HG03571 (cell line): ENCODE measurements at regions not wholly inside any gene's neighbourhood (a gene's known extent, or its start where the extent isn't known, plus 50 kb on each side); places are given as distances from the start of the nearest gene placed in this dataset.
"Not testable (repeated sequence)": the region's sequence is repeated elsewhere in the genome, so short reads cannot be mapped to it uniquely, and the experiment has no call there.

Source experiments
- ATAC-seq: cut with Tn5 transposase; IDR thresholded peaks from one replicate; pipeline ENCODE4 v1.9.1; 2021; ENCODE audit not compliant: unreplicated experiment

- ATAC-seq = no peak
Measured at GRCh38 chr21:28877318-28877884, 115.3 kb downstream of the LTN1 start.

DNA sequence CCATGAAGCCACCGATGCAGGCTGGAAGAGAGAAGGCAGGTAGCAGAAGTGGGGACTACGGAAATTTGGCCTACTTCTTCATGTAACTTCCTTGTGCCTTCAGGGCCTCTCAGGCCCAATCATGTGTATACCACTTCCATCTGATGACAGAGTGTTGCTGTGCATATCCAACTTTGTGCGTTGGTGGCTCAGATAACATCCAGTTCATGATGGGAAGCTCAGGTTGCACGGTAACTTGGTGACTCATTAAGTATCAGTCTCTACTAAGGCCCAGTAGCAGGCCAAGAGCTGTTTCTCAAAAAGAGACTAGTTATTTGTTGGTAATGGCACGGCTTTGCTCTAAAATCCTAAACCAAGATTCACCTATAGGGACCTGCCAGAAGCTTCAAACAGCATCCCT, 117.6 kb downstream of the LTN1 start:
- ATAC-seq = no peak

GRCh38 chr21:28872218-28872617, 120.5 kb downstream of the LTN1 start:
- ATAC-seq = no peak

DNA sequence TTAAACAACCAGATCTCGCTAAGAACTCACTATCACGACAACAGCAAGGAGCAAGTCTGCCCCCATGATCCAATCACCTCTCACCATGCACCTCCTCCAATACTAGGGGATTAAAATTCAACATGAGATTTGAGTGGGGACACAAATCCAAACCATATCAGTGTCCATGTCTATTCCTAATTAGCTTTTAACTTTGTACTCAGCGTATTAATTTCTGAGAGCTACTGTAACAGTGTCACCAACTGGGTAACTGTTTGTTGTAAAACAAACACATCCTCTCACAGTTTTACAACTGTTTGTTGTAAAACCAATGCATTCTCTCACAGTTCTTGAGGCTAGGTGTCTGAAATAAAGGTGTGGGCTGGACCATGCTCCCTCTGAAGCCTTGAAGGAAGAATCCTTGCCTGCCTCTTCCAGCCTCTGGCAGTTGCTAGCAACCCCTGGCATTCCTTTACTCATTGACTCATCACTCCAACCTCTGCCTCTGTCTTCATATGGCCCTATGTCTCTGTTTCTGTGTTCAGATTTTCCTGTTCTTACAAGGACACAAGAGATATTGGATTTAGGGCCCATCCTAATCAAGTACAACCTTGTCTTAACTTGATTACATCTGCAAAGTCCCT, 121.2 kb downstream of the LTN1 start:
- no peak for ATAC-seq

- ATAC-seq = no peak
Measured at GRCh38 chr21:28867401-28867800, 125.3 kb downstream of the LTN1 start.

- ATAC-seq = no peak
Measured at GRCh38 chr21:28865488-28866186, 127.0 kb downstream of the LTN1 start.

GRCh38 chr21:28858424-28858823, 134.3 kb downstream of the LTN1 start:
- ATAC-seq = no peak

DNA sequence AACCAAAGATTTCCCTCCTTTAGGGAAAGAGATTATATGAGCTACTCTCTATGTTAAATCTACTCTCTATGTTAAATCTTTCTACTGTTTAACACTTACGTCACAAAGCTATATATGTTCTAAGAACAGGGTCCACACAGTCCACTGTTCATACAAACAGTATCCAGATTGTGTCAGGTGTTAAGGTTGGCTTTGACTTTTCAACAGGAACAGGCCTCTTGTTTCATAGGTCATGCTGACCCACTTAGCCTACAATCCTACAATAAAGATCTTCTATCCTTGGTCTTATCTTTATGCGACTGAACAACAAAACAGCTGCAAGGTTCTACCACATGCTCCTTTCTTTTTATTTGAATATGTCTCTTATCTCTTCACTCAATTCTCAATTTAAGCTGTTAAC, 134.9 kb downstream of the LTN1 start:
- ATAC-seq = no peak

DNA sequence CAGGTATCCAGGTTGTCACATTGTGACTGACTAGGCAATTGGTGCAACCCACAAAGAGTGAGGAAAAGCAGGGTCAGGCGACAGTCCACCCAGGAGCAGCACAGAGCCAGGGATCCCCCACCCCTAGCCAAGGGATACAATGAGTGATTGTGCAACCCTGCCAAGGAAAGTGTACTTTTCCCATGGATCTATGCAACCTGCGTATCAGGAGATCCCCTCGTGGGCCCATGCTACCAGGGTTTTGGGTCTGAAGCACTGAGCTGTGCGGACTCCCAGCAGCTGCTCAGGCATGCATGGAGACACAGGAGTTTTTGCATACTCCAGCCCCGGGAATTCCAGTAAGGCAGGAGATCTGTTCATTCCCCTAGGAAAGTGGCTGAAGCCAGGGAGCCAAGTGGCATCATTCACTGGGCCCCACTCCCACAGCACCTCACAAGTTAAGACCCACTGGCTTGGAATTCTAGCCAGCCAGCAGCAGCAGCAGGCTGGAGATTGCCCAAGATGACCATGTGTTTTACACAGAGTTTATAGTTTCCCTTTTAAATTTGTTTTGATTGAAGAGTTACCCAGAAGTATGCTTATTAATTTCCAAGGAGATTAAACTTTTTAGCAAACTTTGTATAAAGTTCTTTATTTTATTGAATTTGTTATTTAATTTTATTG, 136.0 kb downstream of the LTN1 start:
- no peak for ATAC-seq

- no peak for ATAC-seq
Measured at GRCh38 chr21:28852706-28853105, 140.0 kb downstream of the LTN1 start.

DNA sequence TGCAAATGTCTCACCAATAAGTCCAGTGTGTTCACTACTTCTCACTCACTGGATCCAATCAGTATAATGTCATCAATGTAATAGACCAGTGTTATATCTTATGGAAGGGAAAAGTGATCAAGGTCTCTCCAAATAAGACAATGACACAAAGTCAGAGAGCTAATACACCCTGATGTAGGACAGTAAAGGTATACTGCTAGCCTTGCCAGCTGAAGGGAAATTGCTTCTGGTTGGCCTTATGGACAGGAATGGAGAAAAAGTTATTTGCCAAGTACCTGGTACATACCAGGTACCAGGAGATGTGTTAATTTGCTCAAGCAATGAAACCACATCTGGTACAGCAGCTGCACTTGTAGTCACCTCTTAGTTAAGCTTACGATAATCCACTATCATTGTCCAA, 141.0 kb downstream of the LTN1 start:
- no peak for ATAC-seq

DNA sequence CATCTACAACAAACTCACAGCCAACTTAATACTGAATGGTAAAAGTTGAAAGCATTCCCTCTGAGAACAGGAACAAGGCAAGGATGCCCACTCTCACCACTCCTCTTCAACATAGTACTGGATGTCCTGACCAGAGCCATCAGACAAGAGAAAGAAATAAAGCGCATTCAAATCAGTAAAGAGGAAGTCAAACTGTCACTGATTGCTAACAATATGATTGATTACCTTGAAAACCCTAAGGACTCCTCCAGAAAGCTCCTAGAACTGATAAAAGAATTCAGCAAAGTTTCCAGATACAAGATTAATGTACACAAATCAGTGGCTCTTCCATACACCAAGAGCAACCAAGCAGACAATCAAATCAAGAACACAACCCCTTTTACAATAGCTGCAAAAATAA, 153.4 kb downstream of the LTN1 start:
- not testable (repeated sequence) for ATAC-seq

DNA sequence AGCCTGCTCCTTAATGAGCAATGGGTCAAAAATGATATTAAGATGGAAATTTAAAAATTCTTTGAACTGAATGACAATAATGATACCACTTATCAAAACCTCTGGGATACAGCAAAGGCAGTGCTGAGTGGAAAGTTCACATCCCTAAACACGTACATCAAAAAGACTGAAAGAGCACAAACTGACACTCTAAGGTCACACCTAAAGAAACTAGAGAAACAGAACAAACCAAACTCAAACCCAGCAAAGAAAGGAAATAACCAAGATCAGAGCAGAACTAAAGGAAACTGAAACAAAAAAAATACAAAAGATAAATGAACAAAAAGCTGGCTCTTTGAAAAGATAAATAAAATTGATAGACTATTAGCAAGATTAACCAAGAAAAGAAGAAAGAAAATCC, 155.3 kb downstream of the LTN1 start:
- ATAC-seq = not testable (repeated sequence)

DNA sequence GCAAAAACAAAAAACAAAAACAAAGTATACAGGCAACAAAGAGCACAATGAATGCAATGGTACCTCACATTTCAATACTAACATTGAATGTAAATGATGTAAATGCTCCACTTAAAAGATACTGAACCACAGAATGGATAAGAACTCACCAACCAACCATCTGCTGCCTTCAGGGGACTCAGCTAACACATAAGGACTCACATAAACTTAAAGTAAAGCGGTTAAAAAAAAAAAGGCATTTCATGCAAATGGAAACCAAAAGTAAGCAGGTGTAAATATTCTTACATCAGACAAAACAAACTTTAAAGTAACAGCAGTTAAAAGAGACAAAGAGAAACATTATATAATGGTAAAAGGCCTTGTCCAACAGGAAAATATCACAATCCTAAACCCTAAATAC, 156.1 kb downstream of the LTN1 start:
- ATAC-seq = not testable (repeated sequence)

DNA sequence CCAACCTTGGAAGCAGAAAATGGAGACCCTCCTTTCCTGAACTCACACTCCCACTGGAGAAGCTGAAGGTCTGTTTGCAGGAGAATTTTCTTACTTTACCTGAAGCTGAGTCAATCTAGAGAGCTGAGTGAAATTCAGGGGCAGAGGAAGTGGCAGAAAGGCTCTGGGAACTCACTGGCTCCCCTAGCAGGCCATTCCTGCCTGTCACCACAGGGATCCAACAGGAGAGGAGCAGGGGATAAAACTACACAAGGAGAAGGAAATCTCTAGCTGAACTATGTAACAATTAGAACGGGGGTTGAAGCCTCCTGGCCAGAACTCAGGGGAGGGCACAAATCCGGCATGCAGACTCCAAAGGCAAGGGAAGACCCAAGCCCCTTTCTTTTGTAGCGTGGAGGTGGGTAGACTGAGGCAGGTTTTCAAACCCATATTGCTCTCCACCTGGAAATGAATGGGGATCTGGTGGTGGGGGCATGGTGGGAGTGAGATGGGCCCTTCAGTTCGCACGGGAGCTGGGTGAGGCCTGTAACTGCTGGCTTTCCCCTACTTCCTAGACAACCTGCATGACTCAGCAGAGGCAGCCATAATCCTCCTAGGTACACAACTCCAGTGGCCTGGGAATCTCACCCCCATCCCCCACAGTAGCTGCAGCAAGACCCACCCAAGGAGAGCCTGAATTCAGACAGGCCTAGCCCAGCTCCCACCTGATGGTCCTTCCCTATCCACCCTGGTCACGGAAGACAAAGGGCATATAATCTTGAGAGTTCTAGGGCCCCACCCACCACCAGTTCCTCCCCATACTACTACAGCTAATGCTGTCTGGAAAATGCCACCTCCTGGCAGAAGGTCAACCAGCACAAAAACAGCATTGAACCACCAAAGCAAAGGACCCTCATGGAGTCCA, 158.1 kb downstream of the LTN1 start:
- no peak for ATAC-seq

- no peak for ATAC-seq
Measured at GRCh38 chr21:28833609-28834008, 159.1 kb downstream of the LTN1 start.

- no peak for ATAC-seq
Measured at GRCh38 chr21:28833182-28833581, 159.5 kb downstream of the LTN1 start.

DNA sequence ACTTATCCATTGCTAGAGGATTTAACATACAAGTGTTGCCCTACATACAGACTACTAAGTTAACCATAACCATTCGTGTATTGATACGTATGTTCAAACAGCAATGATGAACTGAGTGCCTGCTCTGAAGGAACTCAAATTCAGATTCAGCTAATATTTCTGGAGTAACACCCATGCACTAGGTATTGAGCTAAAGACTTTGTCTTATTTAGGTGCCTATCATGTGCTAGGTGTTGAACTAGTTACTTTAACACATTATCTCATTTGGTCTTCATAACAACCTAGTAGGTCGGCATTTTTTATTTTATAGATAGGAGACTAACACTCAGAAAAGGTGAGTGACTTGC, 160.0 kb downstream of the LTN1 start:
- ATAC-seq = no peak

GRCh38 chr21:28832013-28832714, 160.5 kb downstream of the LTN1 start:
- ATAC-seq = no peak

DNA sequence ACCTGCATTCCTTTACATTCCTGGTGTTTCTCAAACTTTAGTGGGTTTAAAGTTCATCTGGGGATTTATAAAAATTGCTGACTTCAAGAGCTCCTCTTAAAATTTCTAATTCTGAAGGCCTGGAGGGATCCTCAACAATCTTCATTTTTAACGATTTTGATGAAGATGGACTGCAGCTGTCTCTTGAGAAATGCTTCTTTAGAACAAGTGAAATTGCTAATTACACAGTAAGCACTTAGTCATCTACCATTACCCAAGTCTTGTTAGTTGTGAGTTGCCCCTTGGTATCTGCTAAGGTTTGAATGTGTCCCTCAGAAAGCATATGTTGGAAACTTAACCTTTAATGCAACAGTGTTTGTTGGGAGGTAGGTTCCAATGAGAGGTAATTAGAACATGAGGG, 163.7 kb downstream of the LTN1 start:
- ATAC-seq = no peak

GRCh38 chr21:28828021-28828420, 164.7 kb downstream of the LTN1 start:
- no peak for ATAC-seq
